SU-DHL-6 (cell line): ENCODE measurements at regions not wholly inside any gene's neighbourhood (a gene's known extent, or its start where the extent isn't known, plus 50 kb on each side); places are given as distances from the start of the nearest gene placed in this dataset.

Source experiments
- H2AFZ ChIP-seq: fragments of 200-600 bp; sonication (generic); 2 replicates; pipeline ENCODE4 v1.6.1; 2014; ENCODE audit warnings: low read depth, mild to moderate bottlenecking, moderate library complexity, mixed read lengths, antibody characterized with exemption, low read length; ENCODE audit not compliant: severe bottlenecking
- H3F3A ChIP-seq: fragments of 200-600 bp; shearing (Covaris generic); 2 replicates; pipeline ENCODE4 v1.6.0; 2016; ENCODE audit warnings: antibody characterized with exemption, mild to moderate bottlenecking; ENCODE audit not compliant: insufficient read depth
- H3K27ac ChIP-seq: fragments of 200-600 bp; sonication (generic); 2 replicates; pipeline ENCODE4 v1.5.1; 2016; ENCODE audit warnings: low read depth, mild to moderate bottlenecking, low read length, moderate library complexity, mixed read lengths
- H3K27me3 ChIP-seq: fragments of 200-600 bp; sonication (generic), shearing (Covaris generic); 2 replicates; pipeline ENCODE4 v1.6.0; 2014; ENCODE audit warnings: mild to moderate bottlenecking, low read length
- H3K36me3 ChIP-seq: fragments of 200-600 bp; sonication (generic); 2 replicates; pipeline ENCODE4 v1.6.1; 2014; ENCODE audit warnings: mild to moderate bottlenecking, low read length, mixed read lengths
- H3K4me2 ChIP-seq: fragments of 300-600, 200-600 bp; shearing (Covaris generic), sonication (generic); 2 replicates; pipeline ENCODE4 v1.6.0; 2014; ENCODE audit warnings: low read length, low read depth, mild to moderate bottlenecking; ENCODE audit not compliant: poor library complexity, severe bottlenecking
- H3K4me3 ChIP-seq: fragments of 200-600 bp; sonication (generic); 2 replicates; pipeline ENCODE4 v1.5.1; 2014; ENCODE audit warnings: antibody characterized with exemption, low read length, mild to moderate bottlenecking, mixed read lengths; ENCODE audit not compliant: insufficient read depth, poor library complexity, severe bottlenecking
- H3K79me2 ChIP-seq: fragments of 200-600 bp; sonication (generic); 2 replicates; pipeline ENCODE4 v1.6.1; 2014; ENCODE audit warnings: mild to moderate bottlenecking, low read length, moderate library complexity; ENCODE audit not compliant: insufficient read depth
- H3K9ac ChIP-seq: fragments of 200-600 bp; sonication (generic); 2 replicates; pipeline ENCODE4 v1.7.0; 2014; ENCODE audit warnings: mild to moderate bottlenecking, low read length
- H3K9me2 ChIP-seq: fragments of 200-600 bp; sonication (generic); replicated peaks from 2 replicates; pipeline ENCODE4 v1.6.1; 2014; ENCODE audit warnings: low read length; ENCODE audit not compliant: insufficient read depth
- H3K9me3 ChIP-seq: fragments of 200-600 bp; sonication (generic); 2 replicates; pipeline ENCODE4 v1.6.1; 2014; ENCODE audit warnings: low read length, mixed read lengths; ENCODE audit not compliant: insufficient read depth
- H4K20me1 ChIP-seq: fragments of 200-600 bp; sonication (generic); 2 replicates; pipeline ENCODE4 v1.6.1; 2014; ENCODE audit warnings: low read depth, mild to moderate bottlenecking, antibody characterized with exemption, low read length, moderate library complexity, mixed read lengths
- CTCF ChIP-seq: fragments of 200-600 bp; sonication (generic); IDR thresholded peaks from one replicate; pipeline ENCODE4 v1.5.1; 2017; ENCODE audit warnings: antibody characterized with exemption, mild to moderate bottlenecking, low read length, moderate library complexity; ENCODE audit not compliant: insufficient read depth, poor library complexity, severe bottlenecking
- EZH2phosphoT487 ChIP-seq: fragments of 200-600 bp; sonication (generic), shearing (Covaris generic); conservative IDR thresholded peaks from 2 replicates; pipeline ENCODE4 v1.6.1; 2018; ENCODE audit warnings: mild to moderate bottlenecking, antibody characterized with exemption, low read length, moderate library complexity, mixed read lengths

GRCh38 chr10:57161157-57161556 is 800.1 kb upstream of the ZWINT start:
- H2AFZ ChIP-seq = no peak overlapping the region
- H3K9me3 ChIP-seq = no peaks in the 10 kb centered on the region
- TF ChIP-seq CTCF (no peak), EZH2phosphoT487 (no peak)
- no peak overlapping the region for H3K9ac ChIP-seq
- H4K20me1 ChIP-seq = no peaks in the 10 kb centered on the region
- no peak overlapping the region for H3K4me2 ChIP-seq
- H3K79me2 ChIP-seq = no peaks in the 10 kb centered on the region
- H3K36me3 ChIP-seq = no peaks in the 10 kb centered on the region
- no peaks in the 10 kb centered on the region for H3K9me2 ChIP-seq
- H3K4me3 ChIP-seq = no peak overlapping the region
- H3K27me3 ChIP-seq = no peaks in the 10 kb centered on the region
- no peak overlapping the region for H3K27ac ChIP-seq
- H3F3A ChIP-seq = no peaks in the 10 kb centered on the region

- Histone ChIP-seq H3K79me2 (no peaks in the 10 kb centered on the region), H3K9me2 (no peaks in the 10 kb centered on the region), H3K9ac (no peak overlapping the region), H3K9me3 (no peaks in the 10 kb centered on the region), H3K36me3 (no peaks in the 10 kb centered on the region), H3F3A (no peaks in the 10 kb centered on the region), H3K4me3 (no peak overlapping the region), H3K4me2 (no peak overlapping the region), H4K20me1 (no peaks in the 10 kb centered on the region), H3K27me3 (no peaks in the 10 kb centered on the region), H3K27ac (no peak overlapping the region), H2AFZ (no peak overlapping the region)
- TF ChIP-seq CTCF (no peak), EZH2phosphoT487 (no peak)
Measured at GRCh38 chr10:57145548-57145947, 784.5 kb upstream of the ZWINT start.

- no peak overlapping the region for H3K27ac ChIP-seq
- H3K9me3 ChIP-seq = no peaks in the 10 kb centered on the region
- H3F3A ChIP-seq = no peaks in the 10 kb centered on the region
- H3K36me3 ChIP-seq = no peaks in the 10 kb centered on the region
- no peak for TF ChIP-seq EZH2phosphoT487
- no peak for TF ChIP-seq CTCF
- no peak overlapping the region for H3K4me3 ChIP-seq
- H4K20me1 ChIP-seq = no peaks in the 10 kb centered on the region
- no peak overlapping the region for H2AFZ ChIP-seq
- no peak overlapping the region for H3K9ac ChIP-seq
- H3K27me3 ChIP-seq = no peaks in the 10 kb centered on the region
- H3K9me2 ChIP-seq = no peaks in the 10 kb centered on the region
- no peaks in the 10 kb centered on the region for H3K79me2 ChIP-seq
- H3K4me2 ChIP-seq = no peak overlapping the region
Measured at GRCh38 chr10:57142925-57143576, 782.0 kb upstream of the ZWINT start.
